Uterus (tissue), 2 donors: ENCODE measurements at regions not wholly inside any gene's neighbourhood (a gene's known extent, or its start where the extent isn't known, plus 50 kb on each side); places are given as distances from the start of the nearest gene placed in this dataset.

Source experiments
- POLR2A ChIP-seq, 2 donors: fragments of 450-650 bp; IDR thresholded peaks; one replicate each; pipeline ENCODE4 v1.6.1; 2016; ENCODE audit warnings: antibody characterized with exemption in 2 of 2, mild to moderate bottlenecking in 1 of 2, moderate library complexity in 1 of 2
- TF ChIP-seq, protein P1 (sequence below), 4 experiments: fragments of 200-600 bp in 2 of 4; fragments of 450-650 bp in 2 of 4; sonication (generic) in 2 of 4; IDR thresholded peaks; one replicate each; pipeline ENCODE4 v1.5.1; 2016 to 2019; ENCODE audit warnings: antibody characterized with exemption in 4 of 4, mild to moderate bottlenecking in 2 of 4, moderate library complexity in 1 of 4

- TF ChIP-seq, protein P1, sequence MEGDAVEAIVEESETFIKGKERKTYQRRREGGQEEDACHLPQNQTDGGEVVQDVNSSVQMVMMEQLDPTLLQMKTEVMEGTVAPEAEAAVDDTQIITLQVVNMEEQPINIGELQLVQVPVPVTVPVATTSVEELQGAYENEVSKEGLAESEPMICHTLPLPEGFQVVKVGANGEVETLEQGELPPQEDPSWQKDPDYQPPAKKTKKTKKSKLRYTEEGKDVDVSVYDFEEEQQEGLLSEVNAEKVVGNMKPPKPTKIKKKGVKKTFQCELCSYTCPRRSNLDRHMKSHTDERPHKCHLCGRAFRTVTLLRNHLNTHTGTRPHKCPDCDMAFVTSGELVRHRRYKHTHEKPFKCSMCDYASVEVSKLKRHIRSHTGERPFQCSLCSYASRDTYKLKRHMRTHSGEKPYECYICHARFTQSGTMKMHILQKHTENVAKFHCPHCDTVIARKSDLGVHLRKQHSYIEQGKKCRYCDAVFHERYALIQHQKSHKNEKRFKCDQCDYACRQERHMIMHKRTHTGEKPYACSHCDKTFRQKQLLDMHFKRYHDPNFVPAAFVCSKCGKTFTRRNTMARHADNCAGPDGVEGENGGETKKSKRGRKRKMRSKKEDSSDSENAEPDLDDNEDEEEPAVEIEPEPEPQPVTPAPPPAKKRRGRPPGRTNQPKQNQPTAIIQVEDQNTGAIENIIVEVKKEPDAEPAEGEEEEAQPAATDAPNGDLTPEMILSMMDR (IDR thresholded peaks at IDR 0.05), result no peak
- no peak for TF ChIP-seq POLR2A (IDR thresholded peaks at IDR 0.05)
These were observed 60.2 kb upstream of the SLC39A10 start for GRCh38 chr2:195596840-195597239.
